ENCODE measurements at regions not wholly inside any gene's neighbourhood (a gene's known extent, or its start where the extent isn't known, plus 50 kb on each side); places are given as distances from the start of the nearest gene placed in this dataset.

GRCh38 chr4:107216379-107216778 lies 180.3 kb upstream of the DKK2 start:
- no peak overlapping the region for H3K27ac ChIP-seq (ENCODE audit: low read depth, low read length)
- TF ChIP-seq EZH2phosphoT487 (IDR thresholded peaks at IDR 0.05; ENCODE audit: borderline replicate concordance, low read length) = no peak
- TF ChIP-seq CTCF (IDR thresholded peaks at IDR 0.05; ENCODE audit: low read depth, low read length, poor library complexity, severe bottlenecking) = no peak
- no peaks in the 10 kb centered on the region for H3K27me3 ChIP-seq (ENCODE audit: control insufficient read depth, low read length)
- H3K4me3 ChIP-seq (ENCODE audit: low read length) = no peak overlapping the region
- H3K79me2 ChIP-seq (ENCODE audit: control insufficient read depth, low read length) = no peaks in the 10 kb centered on the region
- no peaks in the 10 kb centered on the region for H3K4me1 ChIP-seq (ENCODE audit: control insufficient read depth, low read length)
- no peak overlapping the region for H3K4me2 ChIP-seq (ENCODE audit: low read length)
- no peaks in the 10 kb centered on the region for H3K9me3 ChIP-seq (ENCODE audit: control insufficient read depth, insufficient read depth, low read length)
- no peaks in the 10 kb centered on the region for H3K36me3 ChIP-seq (ENCODE audit: control insufficient read depth, low read length)
- no peaks in the 10 kb centered on the region; the same call in 1 of the 2 replicates for H3K9me2 ChIP-seq (replicated peaks; ENCODE audit: control insufficient read depth, low read length)
- H4K20me1 ChIP-seq (ENCODE audit: control insufficient read depth, insufficient read depth, low read depth, low read length) = no peaks in the 10 kb centered on the region
- H3F3A ChIP-seq (ENCODE audit: control insufficient read depth, insufficient read depth) = no peaks in the 10 kb centered on the region

GRCh38 chr4:107215222-107215621 lies 179.1 kb upstream of the DKK2 start:
- H3K9me3 ChIP-seq (ENCODE audit: control insufficient read depth, insufficient read depth, low read length) = no peaks in the 10 kb centered on the region
- H3K36me3 ChIP-seq (ENCODE audit: control insufficient read depth, low read length) = no peaks in the 10 kb centered on the region
- TF ChIP-seq EZH2phosphoT487 (IDR thresholded peaks at IDR 0.05; ENCODE audit: borderline replicate concordance, low read length) (no peak), CTCF (IDR thresholded peaks at IDR 0.05; ENCODE audit: low read depth, low read length, poor library complexity, severe bottlenecking) (no peak)
- H3K4me1 ChIP-seq (ENCODE audit: control insufficient read depth, low read length) = no peaks in the 10 kb centered on the region
- H3F3A ChIP-seq (ENCODE audit: control insufficient read depth, insufficient read depth) = no peaks in the 10 kb centered on the region
- H3K4me2 ChIP-seq (ENCODE audit: low read length) = no peak overlapping the region
- no peak overlapping the region for H3K4me3 ChIP-seq (ENCODE audit: low read length)
- no peaks in the 10 kb centered on the region for H3K27me3 ChIP-seq (ENCODE audit: control insufficient read depth, low read length)
- H3K27ac ChIP-seq (ENCODE audit: low read depth, low read length) = no peak overlapping the region
- H3K79me2 ChIP-seq (ENCODE audit: control insufficient read depth, low read length) = no peaks in the 10 kb centered on the region
- H4K20me1 ChIP-seq (ENCODE audit: control insufficient read depth, insufficient read depth, low read depth, low read length) = no peaks in the 10 kb centered on the region
- H3K9me2 ChIP-seq (replicated peaks; ENCODE audit: control insufficient read depth, low read length) = no peaks in the 10 kb centered on the region; the same call in 1 of the 2 replicates

GRCh38 chr4:107213880-107214279 lies 177.8 kb upstream of the DKK2 start:
- H3K4me2 ChIP-seq (ENCODE audit: low read length) = no peak overlapping the region
- H3K27ac ChIP-seq (ENCODE audit: low read depth, low read length) = no peak overlapping the region
- no peak overlapping the region for H3K4me3 ChIP-seq (ENCODE audit: low read length)
- no peaks in the 10 kb centered on the region for H4K20me1 ChIP-seq (ENCODE audit: control insufficient read depth, insufficient read depth, low read depth, low read length)
- no peaks in the 10 kb centered on the region for H3F3A ChIP-seq (ENCODE audit: control insufficient read depth, insufficient read depth)
- H3K9me2 ChIP-seq (replicated peaks; ENCODE audit: control insufficient read depth, low read length) = no peaks in the 10 kb centered on the region; the same call in 1 of the 2 replicates
- no peaks in the 10 kb centered on the region for H3K9me3 ChIP-seq (ENCODE audit: control insufficient read depth, insufficient read depth, low read length)
- H3K27me3 ChIP-seq (ENCODE audit: control insufficient read depth, low read length) = no peaks in the 10 kb centered on the region
- no peaks in the 10 kb centered on the region for H3K79me2 ChIP-seq (ENCODE audit: control insufficient read depth, low read length)
- TF ChIP-seq EZH2phosphoT487 (IDR thresholded peaks at IDR 0.05; ENCODE audit: borderline replicate concordance, low read length) = no peak
- TF ChIP-seq CTCF (IDR thresholded peaks at IDR 0.05; ENCODE audit: low read depth, low read length, poor library complexity, severe bottlenecking) = no peak
- H3K36me3 ChIP-seq (ENCODE audit: control insufficient read depth, low read length) = no peaks in the 10 kb centered on the region
- no peaks in the 10 kb centered on the region for H3K4me1 ChIP-seq (ENCODE audit: control insufficient read depth, low read length)

Data from DOHH2 (cell line).